ENCODE measurements at regions not wholly inside any gene's neighbourhood (a gene's known extent, or its start where the extent isn't known, plus 50 kb on each side); places are given as distances from the start of the nearest gene placed in this dataset.

GRCh38 chrX:79300856-79301255 is 66.3 kb downstream of the ITM2A start:
- DNase-seq, result no peak

- no peak for DNase-seq
These were observed 76.5 kb downstream of the ITM2A start for GRCh38 chrX:79290596-79290995.

GRCh38 chrX:79288733-79289132 is 78.4 kb downstream of the ITM2A start:
- DNase-seq, result no peak

- no peak for DNase-seq
These were observed 79.4 kb downstream of the ITM2A start for GRCh38 chrX:79287724-79288123.

GRCh38 chrX:79281775-79282174 is 85.4 kb downstream of the ITM2A start:
- no peak for DNase-seq

- peak; percentile 73 for DNase-seq
These were observed 96.7 kb downstream of the ITM2A start for GRCh38 chrX:79270401-79270800.

- DNase-seq, result no peak
These were observed 98.3 kb downstream of the ITM2A start for GRCh38 chrX:79268788-79269187.

GRCh38 chrX:79266702-79267101 is 100.4 kb downstream of the ITM2A start:
- DNase-seq, result no peak

- no peak for DNase-seq
These were observed 103.6 kb downstream of the ITM2A start for GRCh38 chrX:79263550-79263949.

- DNase-seq, result peak; percentile 32
These were observed 108.0 kb downstream of the ITM2A start for GRCh38 chrX:79259073-79259689.

- no peak for DNase-seq
These were observed 99.2 kb downstream of the GPR174 start for GRCh38 chrX:79243691-79244090.

- no peak for DNase-seq
These were observed 91.4 kb downstream of the GPR174 start for GRCh38 chrX:79235899-79236298.

GRCh38 chrX:79231662-79232061 is 87.2 kb downstream of the GPR174 start:
- DNase-seq, result no peak

Measured in activated CD8-positive, alpha-beta memory T cell treated with anti-CD3 and anti-CD28 coated beads, Interleukin-2, amount 50 U/mL, for 4 hours (primary cell).